ENCODE measurements at regions not wholly inside any gene's neighbourhood (a gene's known extent, or its start where the extent isn't known, plus 50 kb on each side); places are given as distances from the start of the nearest gene placed in this dataset.
A peak's percentile ranks its signal among the peaks of the same experiment; 100 is the strongest.

DNA sequence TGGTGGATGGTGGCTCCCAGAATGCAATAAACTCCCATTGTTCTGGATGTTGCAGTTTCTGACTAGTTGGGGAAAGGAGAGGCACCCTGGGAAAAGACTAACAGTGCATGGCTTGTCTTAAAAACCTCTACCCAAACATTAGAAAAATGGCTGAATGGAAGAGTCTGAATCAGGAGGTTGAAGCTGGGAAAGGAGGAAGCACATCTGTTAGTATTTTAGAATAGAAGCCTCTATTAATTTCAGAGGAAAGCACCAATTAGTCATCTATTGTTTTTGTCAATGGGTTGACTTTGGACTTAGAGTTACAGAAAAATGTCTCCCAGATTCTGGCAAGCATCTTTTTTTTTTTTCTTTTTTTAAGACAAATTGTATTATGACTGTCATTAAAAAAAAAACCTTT, 56.1 kb upstream of the ELMO1 start:
- Mint-ChIP-seq H3K36me3 (no peaks in the 10 kb centered on the region), H3K4me1 (no peaks in the 10 kb centered on the region), H3K4me3 (no peak overlapping the region), H3K27ac (no peak overlapping the region), H3K9me3 (no peaks in the 10 kb centered on the region), H3K27me3 (peaks cover 25% of the 10 kb centered on the region)
- CTCF ChIA-PET, result interaction anchor here (2.9 kb wide), 1 partner anchor 9 kb away, joined by 12 read pairs; no protein-coding TSS in a partner anchor
- no peak for DNase-seq

DNA sequence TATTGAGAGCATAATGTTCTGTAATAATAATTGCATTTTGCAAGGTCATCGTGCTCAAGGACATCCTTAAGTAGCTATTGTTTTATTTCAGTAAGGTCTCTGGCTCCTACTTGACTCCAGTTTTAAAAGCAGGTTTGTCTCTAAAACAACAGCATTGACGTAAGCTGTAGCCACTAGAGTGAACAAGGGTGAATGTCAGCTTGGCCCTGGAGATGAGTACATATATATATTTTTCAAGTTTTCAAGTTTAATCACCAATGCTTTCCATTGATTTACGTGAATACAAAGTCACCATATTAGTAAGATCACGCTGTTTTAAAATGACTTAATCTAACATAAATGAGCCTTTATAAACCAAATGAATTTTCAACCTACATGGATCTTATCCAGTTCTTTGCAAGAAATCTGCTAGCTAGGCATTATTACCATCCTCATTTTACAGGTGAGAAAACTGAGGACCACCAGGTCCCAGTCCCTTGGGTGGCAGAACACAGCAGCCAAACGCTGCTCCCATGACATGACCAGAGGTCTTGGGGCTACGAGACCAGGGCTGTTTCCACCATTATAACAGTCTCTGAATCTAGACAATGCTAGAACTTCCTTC, 57.2 kb upstream of the ELMO1 start:
- H3K27me3 Mint-ChIP-seq, result peaks cover 25% of the 10 kb centered on the region
- no peak overlapping the region for H3K27ac Mint-ChIP-seq
- CTCF ChIA-PET, result interaction anchor here (0.7 to 2.9 kb wide), 3 partner anchors 10 to 305 kb away, joined by 3 to 12 read pairs (median 4); no protein-coding TSS in a partner anchor
- no peaks in the 10 kb centered on the region for H3K9me3 Mint-ChIP-seq
- H3K4me3 Mint-ChIP-seq, result no peak overlapping the region
- H3K4me1 Mint-ChIP-seq, result no peaks in the 10 kb centered on the region
- no peak for DNase-seq
- no peaks in the 10 kb centered on the region for H3K36me3 Mint-ChIP-seq

DNA sequence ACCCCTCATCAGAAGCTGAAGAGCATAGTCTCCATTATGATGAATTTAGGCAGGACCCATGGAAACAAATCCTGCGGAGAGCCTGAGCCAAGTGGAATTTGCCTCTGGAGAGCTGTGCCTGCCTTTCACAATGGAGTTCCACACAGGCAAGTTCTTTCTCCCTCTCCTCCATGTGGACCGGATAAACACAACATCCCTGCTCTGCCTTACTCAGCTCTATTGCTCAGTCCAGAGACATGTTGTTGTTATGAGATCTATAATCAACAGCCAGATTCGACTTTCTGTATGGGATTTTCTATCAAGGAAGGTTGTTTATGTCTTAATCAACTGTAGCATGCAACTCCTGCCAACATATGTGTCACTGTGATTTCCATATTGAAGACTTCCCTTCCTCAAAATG, 59.5 kb upstream of the ELMO1 start:
- Mint-ChIP-seq H3K36me3 (no peaks in the 10 kb centered on the region), H3K27me3 (peaks cover 26% of the 10 kb centered on the region), H3K4me1 (no peaks in the 10 kb centered on the region), H3K9me3 (no peaks in the 10 kb centered on the region), H3K27ac (no peak overlapping the region), H3K4me3 (no peak overlapping the region)
- no peak for DNase-seq
- CTCF ChIA-PET, result interaction anchor here (1.0 to 2.5 kb wide), 6 partner anchors 8 to 308 kb away, joined by 3 to 12 read pairs (median 5); no protein-coding TSS in a partner anchor

DNA sequence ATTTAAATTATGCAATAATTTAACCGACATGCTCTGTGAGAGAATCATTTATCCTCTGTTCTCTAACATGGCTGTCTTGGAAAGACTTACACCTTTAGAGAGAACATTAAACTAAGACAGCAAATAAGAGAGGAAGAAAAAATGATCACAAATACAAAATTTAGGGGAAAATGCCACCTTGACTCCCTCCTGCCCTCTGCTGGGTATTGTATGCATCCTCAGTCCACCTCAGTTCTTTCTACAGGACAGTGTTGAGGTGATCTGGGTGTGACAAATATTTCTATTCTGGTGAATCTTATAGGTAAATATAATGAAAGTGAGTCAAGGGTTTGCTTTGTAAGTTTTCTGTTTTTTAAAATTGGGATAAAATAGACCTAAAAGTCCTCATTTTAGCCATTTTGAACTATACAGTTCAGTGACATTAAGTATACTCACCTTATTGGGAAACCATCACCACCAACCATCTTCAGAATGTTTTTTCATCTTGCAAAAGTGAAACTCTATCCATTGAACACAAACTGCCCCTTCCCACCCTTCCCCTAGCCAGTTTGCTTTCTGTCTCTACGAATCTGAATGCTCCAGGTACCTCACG, 61.5 kb upstream of the ELMO1 start:
- no peak overlapping the region for H3K27ac Mint-ChIP-seq
- H3K4me3 Mint-ChIP-seq, result no peak overlapping the region
- no peaks in the 10 kb centered on the region for H3K4me1 Mint-ChIP-seq
- peaks cover 15% of the 10 kb centered on the region for H3K27me3 Mint-ChIP-seq
- DNase-seq, result peak; percentile 34
- no peaks in the 10 kb centered on the region for H3K36me3 Mint-ChIP-seq
- CTCF ChIA-PET, result interaction anchor here (0.7 to 2.5 kb wide), 9 partner anchors 10 to 301 kb away, joined by 3 to 12 read pairs (median 3); no protein-coding TSS in a partner anchor
- H3K9me3 Mint-ChIP-seq, result no peaks in the 10 kb centered on the region

DNA sequence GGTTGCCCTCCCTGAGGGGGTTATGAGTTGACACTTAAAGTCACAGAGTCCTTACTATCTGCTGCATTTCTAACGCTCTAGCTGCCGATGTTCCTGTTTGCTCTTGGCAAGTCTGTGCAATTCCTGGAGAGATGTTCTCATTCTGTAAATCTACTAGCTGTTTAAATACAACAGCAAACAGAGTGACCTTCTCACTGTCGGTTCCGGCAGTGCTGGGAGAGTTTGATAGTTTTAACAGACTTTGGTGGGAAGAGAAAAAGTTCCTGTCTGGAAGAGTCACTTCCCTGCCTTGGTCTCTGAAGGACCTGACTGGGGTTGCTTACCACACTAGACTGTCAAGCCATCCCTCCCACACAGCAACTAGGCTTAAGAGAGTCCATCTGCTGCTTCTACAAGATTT, 63.3 kb upstream of the ELMO1 start:
- Mint-ChIP-seq H3K9me3 (no peaks in the 10 kb centered on the region), H3K27ac (no peak overlapping the region), H3K36me3 (no peaks in the 10 kb centered on the region), H3K4me3 (no peak overlapping the region), H3K4me1 (no peaks in the 10 kb centered on the region), H3K27me3 (peaks cover 15% of the 10 kb centered on the region)
- CTCF ChIA-PET, result interaction anchor here (2.0 kb wide), 1 partner anchor 11 kb away, joined by 5 read pairs; no protein-coding TSS in a partner anchor
- DNase-seq, result no peak

DNA sequence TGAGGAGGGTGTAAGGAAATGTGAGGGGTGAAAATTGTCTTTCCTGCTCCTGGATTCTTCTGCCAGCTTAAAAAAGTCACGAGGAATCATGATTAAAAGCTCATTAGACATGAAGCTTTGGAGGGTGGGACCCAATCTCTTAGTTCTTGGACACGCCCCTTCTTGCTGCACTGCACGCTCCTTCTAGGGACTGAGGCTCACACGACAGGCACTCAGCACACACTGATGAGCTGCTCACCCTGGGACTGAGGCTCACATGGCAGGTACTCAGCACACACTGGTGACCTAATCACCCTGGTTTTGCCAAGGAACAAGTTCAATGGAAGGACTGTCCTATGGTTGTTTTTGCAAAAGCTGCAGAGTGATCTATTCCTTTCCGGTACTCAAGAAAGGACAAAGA, 65.8 kb upstream of the ELMO1 start:
- Mint-ChIP-seq H3K27ac (no peak overlapping the region), H3K9me3 (no peaks in the 10 kb centered on the region), H3K36me3 (no peaks in the 10 kb centered on the region), H3K27me3 (peaks cover 8% of the 10 kb centered on the region), H3K4me3 (no peak overlapping the region), H3K4me1 (no peaks in the 10 kb centered on the region)
- DNase-seq, result no peak
- CTCF ChIA-PET, result no interaction called here

DNA sequence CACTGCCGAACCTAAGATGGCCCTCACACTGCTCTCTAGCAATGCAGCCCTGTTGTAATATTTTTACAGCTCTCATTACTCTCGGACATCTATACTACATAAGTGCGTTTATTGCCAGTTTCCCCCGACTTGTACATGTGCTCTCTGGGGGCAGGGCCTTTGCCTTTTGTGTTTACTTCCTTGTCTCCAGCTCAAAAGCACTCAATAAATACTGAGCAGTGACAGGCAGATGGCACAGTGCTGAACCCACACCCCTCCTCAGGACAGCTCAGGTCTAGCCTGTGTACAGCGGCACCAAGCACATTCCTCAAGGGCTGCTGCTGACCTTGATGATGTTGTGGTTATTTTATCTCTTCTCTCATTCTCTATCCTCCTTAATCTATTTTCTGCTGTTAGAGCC, 68.0 kb upstream of the ELMO1 start:
- DNase-seq, result no peak
- CTCF ChIA-PET, result interaction anchor here (1.0 kb wide), 1 partner anchor 9 kb away, joined by 4 read pairs; no protein-coding TSS in a partner anchor
- no peaks in the 10 kb centered on the region for H3K4me1 Mint-ChIP-seq
- no peak overlapping the region for H3K27ac Mint-ChIP-seq
- peaks cover 6% of the 10 kb centered on the region for H3K27me3 Mint-ChIP-seq
- H3K4me3 Mint-ChIP-seq, result no peak overlapping the region
- no peaks in the 10 kb centered on the region for H3K36me3 Mint-ChIP-seq
- no peaks in the 10 kb centered on the region for H3K9me3 Mint-ChIP-seq

DNA sequence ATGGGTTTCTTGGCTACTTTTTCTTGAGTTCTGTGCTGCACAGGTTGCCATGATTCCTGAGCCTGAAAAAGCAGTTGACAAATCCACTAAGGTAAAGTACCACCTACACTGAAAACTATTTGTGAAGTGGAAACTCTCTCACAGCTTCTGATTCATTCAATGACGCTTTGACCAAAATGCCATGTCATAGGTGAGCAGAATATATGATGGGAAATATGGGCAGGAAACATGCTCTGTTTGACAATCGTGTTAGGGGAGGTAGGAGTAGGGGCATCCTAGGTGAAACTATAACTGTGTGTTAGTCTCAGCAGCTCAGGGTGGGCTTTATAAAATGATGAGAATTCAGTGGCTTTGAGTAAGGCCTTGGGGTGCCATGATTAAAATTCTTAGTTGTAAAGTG, 69.6 kb upstream of the ELMO1 start:
- Mint-ChIP-seq H3K36me3 (no peaks in the 10 kb centered on the region), H3K27me3 (peaks cover 2% of the 10 kb centered on the region), H3K27ac (no peak overlapping the region), H3K4me1 (no peaks in the 10 kb centered on the region), H3K9me3 (no peaks in the 10 kb centered on the region), H3K4me3 (no peak overlapping the region)
- CTCF ChIA-PET, result interaction anchor here (1.2 kb wide), 1 partner anchor 313 kb away, joined by 3 read pairs; no protein-coding TSS in a partner anchor
- DNase-seq, result no peak

DNA sequence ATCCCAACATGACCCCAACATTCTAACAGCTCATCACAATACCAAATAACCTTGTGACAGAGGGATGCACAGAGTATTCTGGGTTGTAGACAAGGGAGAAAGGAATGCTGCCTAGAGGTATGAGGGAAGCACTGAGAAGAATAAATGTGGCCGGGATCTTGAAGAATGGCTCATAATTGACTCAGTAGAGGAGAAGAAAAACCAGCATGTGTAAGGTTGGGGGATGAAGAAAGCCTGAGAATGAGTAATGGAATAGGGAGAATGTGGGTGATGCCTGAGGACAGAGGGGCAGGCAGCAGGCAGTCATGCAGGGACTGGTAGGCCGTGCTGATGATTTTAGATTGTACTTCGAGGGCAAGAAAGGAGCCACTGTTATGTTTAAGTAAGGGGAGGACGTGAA, 75.4 kb upstream of the ELMO1 start:
- CTCF ChIA-PET, result no interaction called here
- no peak overlapping the region for H3K27ac Mint-ChIP-seq
- peaks cover 10% of the 10 kb centered on the region for H3K27me3 Mint-ChIP-seq
- no peak overlapping the region for H3K4me3 Mint-ChIP-seq
- no peaks in the 10 kb centered on the region for H3K4me1 Mint-ChIP-seq
- no peak for DNase-seq
- no peaks in the 10 kb centered on the region for H3K36me3 Mint-ChIP-seq
- no peaks in the 10 kb centered on the region for H3K9me3 Mint-ChIP-seq

DNA sequence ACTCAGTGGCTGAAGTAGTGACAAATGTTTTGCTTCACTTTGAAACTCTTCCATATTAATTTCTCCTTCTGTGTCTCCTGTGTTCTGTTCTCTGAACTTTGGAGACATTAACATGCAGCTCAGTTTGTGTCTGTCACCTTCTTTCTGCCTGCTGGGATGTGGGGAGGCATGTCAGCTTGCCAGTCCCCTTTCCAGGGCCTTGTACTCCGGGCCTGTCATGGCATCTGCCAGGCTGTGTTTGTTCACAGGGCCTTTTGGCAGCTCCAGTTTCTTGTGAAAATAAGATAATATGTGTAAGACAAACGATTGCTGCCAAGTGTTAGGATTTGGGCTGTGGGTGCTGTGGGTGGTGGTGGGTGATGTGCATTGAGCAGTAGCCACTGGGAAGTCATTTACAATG, 76.1 kb upstream of the ELMO1 start:
- H3K9me3 Mint-ChIP-seq, result no peaks in the 10 kb centered on the region
- no peak for DNase-seq

DNA sequence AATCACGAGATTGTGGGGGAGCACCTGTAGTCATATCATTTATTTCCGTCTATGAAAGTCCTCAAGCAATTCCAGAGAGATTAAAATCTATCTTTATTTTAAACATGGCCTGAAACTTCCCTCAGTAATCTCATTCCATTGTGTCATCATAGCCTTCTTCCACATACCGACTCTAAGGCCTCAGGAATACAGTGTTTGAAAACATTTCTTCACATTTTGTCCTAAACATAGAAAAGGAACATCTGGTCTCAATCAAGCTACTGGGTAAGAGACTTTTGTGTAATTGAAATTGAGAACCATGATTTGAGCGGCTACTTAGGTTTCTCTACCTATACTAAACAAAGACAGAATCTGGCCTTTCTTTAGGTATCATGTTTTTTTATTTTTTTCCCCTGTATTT, 78.0 kb upstream of the ELMO1 start:
- Mint-ChIP-seq H3K27ac (no peak overlapping the region), H3K9me3 (no peaks in the 10 kb centered on the region), H3K27me3 (peaks cover 15% of the 10 kb centered on the region), H3K4me3 (no peak overlapping the region), H3K4me1 (no peaks in the 10 kb centered on the region), H3K36me3 (no peaks in the 10 kb centered on the region)
- CTCF ChIA-PET, result no interaction called here
- DNase-seq, result no peak

More for the DNA sequence above, 76.1 kb upstream of the ELMO1 start:
- no peak overlapping the region for H3K4me3 Mint-ChIP-seq
- no peak overlapping the region for H3K27ac Mint-ChIP-seq
- no peaks in the 10 kb centered on the region for H3K4me1 Mint-ChIP-seq
- CTCF ChIA-PET, result no interaction called here
- H3K27me3 Mint-ChIP-seq, result peaks cover 10% of the 10 kb centered on the region
- H3K36me3 Mint-ChIP-seq, result no peaks in the 10 kb centered on the region

DNA sequence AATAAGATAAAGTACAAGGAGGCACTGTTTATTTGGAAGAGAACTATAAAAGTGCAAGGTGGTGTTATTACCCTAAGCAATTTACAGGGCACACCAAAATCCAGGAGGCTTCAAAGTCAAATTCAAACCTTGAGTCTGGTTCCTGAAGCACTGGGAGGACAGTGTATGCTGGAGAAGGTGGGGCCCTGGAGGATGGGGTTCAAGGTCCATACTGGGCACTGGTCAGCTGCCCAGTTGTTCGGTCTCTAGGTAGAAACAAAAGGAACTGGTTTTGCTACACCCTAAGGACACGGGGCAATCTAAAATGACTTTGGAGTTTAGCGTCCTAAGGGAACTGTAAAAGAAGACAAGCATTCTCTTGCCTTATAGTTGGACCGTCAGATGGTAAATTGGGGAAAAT, 78.4 kb upstream of the ELMO1 start:
- CTCF ChIA-PET, result no interaction called here
- Mint-ChIP-seq H3K36me3 (no peaks in the 10 kb centered on the region), H3K4me3 (no peak overlapping the region), H3K27me3 (peaks cover 20% of the 10 kb centered on the region), H3K9me3 (no peaks in the 10 kb centered on the region), H3K27ac (no peak overlapping the region), H3K4me1 (no peaks in the 10 kb centered on the region)
- no peak for DNase-seq

DNA sequence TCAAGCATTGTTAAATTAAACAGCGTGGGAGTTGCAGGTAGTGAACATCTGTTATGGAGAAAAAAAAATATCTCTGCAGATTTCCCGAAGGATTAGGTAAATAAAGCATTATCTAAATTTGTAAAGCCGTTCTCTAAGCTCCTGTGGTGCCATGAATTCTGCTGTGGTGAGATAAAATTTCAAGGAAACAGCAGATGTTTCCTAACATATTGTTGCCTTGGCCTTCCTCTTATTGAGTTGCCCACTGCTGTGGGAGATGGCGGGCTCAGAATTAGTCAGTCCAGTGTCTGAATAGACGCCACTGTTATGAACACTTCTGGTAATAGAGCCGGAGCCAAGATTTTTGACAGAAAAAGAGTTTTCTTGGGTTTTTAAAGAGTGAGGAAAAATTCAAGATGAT, 82.6 kb upstream of the ELMO1 start:
- DNase-seq, result no peak
- Mint-ChIP-seq H3K4me1 (no peaks in the 10 kb centered on the region), H3K27ac (no peak overlapping the region), H3K27me3 (peaks cover 14% of the 10 kb centered on the region), H3K36me3 (no peaks in the 10 kb centered on the region), H3K4me3 (no peak overlapping the region), H3K9me3 (no peaks in the 10 kb centered on the region)
- CTCF ChIA-PET, result no interaction called here

DNA sequence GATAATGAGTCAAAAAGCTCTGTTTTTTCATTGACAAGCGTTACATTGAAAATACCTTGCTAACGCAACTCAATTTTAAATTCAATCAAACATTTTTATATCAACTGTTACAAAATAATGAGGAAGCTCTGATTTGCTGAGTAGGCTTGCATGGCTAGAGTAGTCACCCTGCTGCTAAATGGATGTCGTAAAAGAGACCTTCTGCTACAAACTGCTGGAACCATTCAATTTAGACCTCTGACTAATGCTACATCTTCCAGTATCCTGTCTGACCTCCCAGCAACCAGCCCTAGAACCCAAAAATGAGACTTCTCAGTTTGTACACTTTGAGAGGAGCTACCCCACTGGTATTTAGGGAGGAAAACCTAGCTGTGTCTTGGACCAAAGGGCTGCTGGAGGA, 84.0 kb upstream of the ELMO1 start:
- Mint-ChIP-seq H3K27me3 (peaks cover 14% of the 10 kb centered on the region), H3K4me1 (no peaks in the 10 kb centered on the region), H3K4me3 (no peak overlapping the region), H3K9me3 (no peaks in the 10 kb centered on the region), H3K27ac (no peak overlapping the region), H3K36me3 (no peaks in the 10 kb centered on the region)
- DNase-seq, result no peak
- CTCF ChIA-PET, result no interaction called here

DNA sequence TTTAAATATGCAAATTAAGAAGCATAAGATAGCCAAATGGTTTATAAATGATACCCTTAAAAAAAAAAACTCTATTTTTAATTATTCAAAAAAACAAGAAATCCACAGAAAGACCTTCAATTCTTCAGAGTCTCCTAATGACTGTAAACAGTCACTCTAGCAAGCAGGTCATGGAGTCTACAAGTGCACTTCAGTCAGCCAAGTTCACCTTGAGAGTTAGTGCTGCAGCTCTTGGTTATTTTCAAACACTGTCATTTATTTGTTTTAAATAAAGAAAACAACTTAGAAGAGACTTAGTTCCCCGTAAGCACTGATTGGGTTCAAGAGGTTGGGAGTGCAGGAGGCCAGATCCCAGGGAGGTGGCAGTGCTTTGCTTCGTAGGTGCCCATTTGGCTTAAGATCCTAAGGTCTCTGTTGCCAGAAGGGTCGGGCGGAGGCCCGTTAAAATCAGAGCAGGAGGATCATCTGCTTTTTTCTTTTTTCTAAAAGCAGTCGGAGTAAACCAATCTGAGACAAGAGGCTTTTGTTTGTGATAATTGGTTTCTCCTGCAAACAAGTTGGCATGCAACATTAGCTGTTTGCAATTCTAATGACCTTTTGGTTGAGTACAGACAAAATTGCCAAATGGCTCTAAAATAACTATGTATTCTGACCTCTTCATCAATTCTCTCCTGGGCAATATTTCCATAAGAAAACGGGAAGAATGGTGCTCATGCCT, 86.4 kb upstream of the ELMO1 start:
- DNase-seq, result no peak
- Mint-ChIP-seq H3K27ac (no peak overlapping the region), H3K27me3 (peaks cover 14% of the 10 kb centered on the region), H3K4me3 (no peak overlapping the region), H3K36me3 (no peaks in the 10 kb centered on the region), H3K9me3 (no peaks in the 10 kb centered on the region), H3K4me1 (no peaks in the 10 kb centered on the region)
- CTCF ChIA-PET, result no interaction called here

All from activated naive CD4-positive, alpha-beta T cell treated with anti-CD3 and anti-CD28 coated beads, Interleukin-2, amount 10 ng/mL, durations not matched to agents 7 days and 5 days (primary cell).